HG03565 (cell line): ENCODE measurements at regions not wholly inside any gene's neighbourhood (a gene's known extent, or its start where the extent isn't known, plus 50 kb on each side); places are given as distances from the start of the nearest gene placed in this dataset.
A peak's percentile ranks its signal among the peaks of the same experiment; 100 is the strongest.
"Not testable (repeated sequence)": the region's sequence is repeated elsewhere in the genome, so short reads cannot be mapped to it uniquely, and the experiment has no call there.

Experiments
- ATAC-seq: cut with Tn5 transposase; IDR thresholded peaks from one replicate; pipeline ENCODE4 v1.9.1; 2021; ENCODE audit warnings: mild to moderate bottlenecking, moderate library complexity; ENCODE audit not compliant: unreplicated experiment

- no peak for ATAC-seq
These were observed 127.4 kb upstream of the ANKRD50 start for GRCh38 chr4:124839786-124840390.

GRCh38 chr4:124833831-124834505 lies 121.4 kb upstream of the ANKRD50 start:
- ATAC-seq, result no peak

GRCh38 chr4:124828382-124828781 lies 115.8 kb upstream of the ANKRD50 start:
- ATAC-seq, result no peak

GRCh38 chr4:124817531-124817930 lies 105.0 kb upstream of the ANKRD50 start:
- no peak for ATAC-seq

GRCh38 chr4:124812203-124812602 lies 99.7 kb upstream of the ANKRD50 start:
- ATAC-seq, result not testable (repeated sequence)

GRCh38 chr4:124810827-124811226 lies 98.3 kb upstream of the ANKRD50 start:
- ATAC-seq, result no peak

GRCh38 chr4:124807421-124807820 lies 94.9 kb upstream of the ANKRD50 start:
- no peak for ATAC-seq

GRCh38 chr4:124806403-124806802 lies 93.9 kb upstream of the ANKRD50 start:
- ATAC-seq, result no peak

- peak; percentile 67 for ATAC-seq
These were observed 92.1 kb upstream of the ANKRD50 start for GRCh38 chr4:124804584-124804983.

- ATAC-seq, result no peak
These were observed 91.5 kb upstream of the ANKRD50 start for GRCh38 chr4:124804041-124804440.

GRCh38 chr4:124803641-124804040 lies 91.1 kb upstream of the ANKRD50 start:
- ATAC-seq, result peak; percentile 59

- ATAC-seq, result no peak
These were observed 90.5 kb upstream of the ANKRD50 start for GRCh38 chr4:124803026-124803425.

- ATAC-seq, result no peak
These were observed 84.7 kb upstream of the ANKRD50 start for GRCh38 chr4:124797223-124797622.

GRCh38 chr4:124790471-124790870 lies 77.9 kb upstream of the ANKRD50 start:
- ATAC-seq, result no peak

GRCh38 chr4:124786634-124787033 lies 74.1 kb upstream of the ANKRD50 start:
- ATAC-seq, result no peak

- no peak for ATAC-seq
These were observed 73.1 kb upstream of the ANKRD50 start for GRCh38 chr4:124785645-124786044.

- ATAC-seq, result no peak
These were observed 71.3 kb upstream of the ANKRD50 start for GRCh38 chr4:124783847-124784246.

GRCh38 chr4:124777007-124777406 lies 64.5 kb upstream of the ANKRD50 start:
- ATAC-seq, result no peak

- no peak for ATAC-seq
These were observed 56.2 kb upstream of the ANKRD50 start for GRCh38 chr4:124768596-124769365.

GRCh38 chr4:124762956-124763355 lies 50.4 kb upstream of the ANKRD50 start:
- no peak for ATAC-seq
